Mesenchymal stem cell (in vitro differentiated cells and primary cell): ENCODE measurements at regions not wholly inside any gene's neighbourhood (a gene's known extent, or its start where the extent isn't known, plus 50 kb on each side); places are given as distances from the start of the nearest gene placed in this dataset.

ENCODE experiments used
- DNase-seq: peaks from one replicate; pipeline ENCODE4 v3.0.0-alpha.2; 2013
- H2AFZ ChIP-seq: one replicate; pipeline ENCODE4 v1.6.1; 2013; ENCODE audit warnings: low read depth, mild to moderate bottlenecking, control low read depth, inconsistent platforms, low read length, moderate library complexity
- H2AK5ac ChIP-seq: 2 replicates; pipeline ENCODE4 v1.6.1; 2013; ENCODE audit warnings: low read length, moderate library complexity, mild to moderate bottlenecking, inconsistent platforms; ENCODE audit not compliant: severe bottlenecking
- H2BK120ac ChIP-seq: one replicate; pipeline ENCODE4 v1.6.1; 2013; ENCODE audit warnings: low read depth, mild to moderate bottlenecking, inconsistent platforms, low read length, moderate library complexity
- H2BK12ac ChIP-seq, 2 experiments: one replicate each; pipeline ENCODE4 v1.6.1; 2013; ENCODE audit warnings: inconsistent platforms in 2 of 2, low read length in 2 of 2, mild to moderate bottlenecking in 2 of 2, moderate library complexity in 2 of 2, control low read depth in 1 of 2
- H2BK15ac ChIP-seq: one replicate; pipeline ENCODE4 v1.6.1; 2013; ENCODE audit warnings: mild to moderate bottlenecking, low read depth, inconsistent platforms; ENCODE audit not compliant: poor library complexity, severe bottlenecking
- H2BK5ac ChIP-seq: 2 replicates; pipeline ENCODE4 v1.6.1; 2013; ENCODE audit warnings: low read depth, mild to moderate bottlenecking, low read length, control low read depth, inconsistent platforms; ENCODE audit not compliant: poor library complexity, severe bottlenecking
- H3K14ac ChIP-seq, 2 experiments: one replicate each; pipeline ENCODE4 v1.6.1; 2013; ENCODE audit warnings: inconsistent platforms in 2 of 2, low read length in 2 of 2, control low read depth in 1 of 2, mild to moderate bottlenecking in 1 of 2, moderate library complexity in 1 of 2
- H3K18ac ChIP-seq, 2 experiments: one replicate each; pipeline ENCODE4 v1.6.1; 2013; ENCODE audit warnings: inconsistent platforms in 2 of 2, low read length in 2 of 2, control low read depth in 1 of 2, low read depth in 1 of 2, mild to moderate bottlenecking in 1 of 2
- H3K23ac ChIP-seq, 2 experiments: one replicate each; pipeline ENCODE4 v1.6.1; 2013; ENCODE audit warnings: inconsistent platforms in 2 of 2, low read length in 2 of 2, mild to moderate bottlenecking in 2 of 2, moderate library complexity in 2 of 2, control low read depth in 1 of 2
- H3K27ac ChIP-seq: 2 replicates; pipeline ENCODE4 v1.5.1; 2013; ENCODE audit warnings: mild to moderate bottlenecking, moderate library complexity, low read length, control low read depth, inconsistent platforms; ENCODE audit not compliant: poor library complexity, severe bottlenecking
- H3K27me3 ChIP-seq, 2 experiments: 2 replicates each; pipeline versions ENCODE4 v1.6.1 to v1.7.0; 2013; ENCODE audit warnings: low read length in 2 of 2, mild to moderate bottlenecking in 2 of 2, moderate library complexity in 2 of 2, control low read depth in 1 of 2, inconsistent platforms in 1 of 2; ENCODE audit not compliant: control insufficient read depth in 1 of 2, insufficient read depth in 1 of 2
- H3K36me3 ChIP-seq, 2 experiments: 2 replicates each; pipeline versions ENCODE4 v1.6.1 to v1.7.0; 2013; ENCODE audit warnings: low read length in 2 of 2, control low read depth in 1 of 2, inconsistent platforms in 1 of 2, low read depth in 1 of 2, mild to moderate bottlenecking in 1 of 2; ENCODE audit not compliant: insufficient read depth in 2 of 2, control insufficient read depth in 1 of 2
- H3K4ac ChIP-seq, 2 experiments: one replicate each; pipeline ENCODE4 v1.6.1; 2013; ENCODE audit warnings: inconsistent platforms in 2 of 2, low read length in 2 of 2, mild to moderate bottlenecking in 2 of 2, moderate library complexity in 2 of 2, control low read depth in 1 of 2, low read depth in 1 of 2
- H3K4me1 ChIP-seq: 2 replicates; pipeline ENCODE4 v1.6.1; 2013; ENCODE audit warnings: low read depth, low read length, control low read depth; ENCODE audit not compliant: control insufficient read depth, insufficient read depth
- H3K4me2 ChIP-seq: 2 replicates; pipeline ENCODE4 v1.6.1; 2013; ENCODE audit warnings: low read length, mild to moderate bottlenecking, inconsistent platforms; ENCODE audit not compliant: poor library complexity, severe bottlenecking
- H3K4me3 ChIP-seq, 2 experiments: 2 replicates each; pipeline versions ENCODE4 v1.5.1 to v1.7.0; 2013; ENCODE audit warnings: low read length in 2 of 2, mild to moderate bottlenecking in 2 of 2, control low read depth in 1 of 2, low read depth in 1 of 2; ENCODE audit not compliant: insufficient read depth in 1 of 2
- H3K79me1 ChIP-seq: replicated peaks from 2 replicates; pipeline ENCODE4 v1.6.1; 2013; ENCODE audit warnings: mild to moderate bottlenecking, control low read depth, low read length, inconsistent platforms; ENCODE audit not compliant: poor library complexity, severe bottlenecking
- H3K9ac ChIP-seq: 2 replicates; pipeline ENCODE4 v1.7.0; 2013; ENCODE audit warnings: mild to moderate bottlenecking, low read length, moderate library complexity
- H3K9me3 ChIP-seq: 2 replicates; pipeline ENCODE4 v1.7.0; 2013; ENCODE audit warnings: mild to moderate bottlenecking, low read length; ENCODE audit not compliant: control insufficient read depth
- H4K8ac ChIP-seq: one replicate; pipeline ENCODE4 v1.6.1; 2013; ENCODE audit warnings: inconsistent platforms, mild to moderate bottlenecking, low read length, moderate library complexity
- H4K91ac ChIP-seq: one replicate; pipeline ENCODE4 v1.6.1; 2013; ENCODE audit warnings: mild to moderate bottlenecking, low read length, inconsistent platforms
- WGBS: methylation state at CpG from one replicate; pipeline ENCODE4 v1.1.7; 2013; ENCODE audit warnings: mixed read lengths; 5-methylcytosine and 5-hydroxymethylcytosine counted together

GRCh38 chr11:7874056-7874455 lies 57.0 kb downstream of the OR10A6 start:
- H2BK5ac ChIP-seq = no peak overlapping the region
- no peak overlapping the region for H2BK12ac ChIP-seq
- no peak overlapping the region for H3K4me2 ChIP-seq
- H3K18ac ChIP-seq = no peak overlapping the region
- H4K91ac ChIP-seq = no peak overlapping the region
- H2BK15ac ChIP-seq = no peak overlapping the region
- H3K23ac ChIP-seq = no peak overlapping the region
- DNase-seq = no peak
- H4K8ac ChIP-seq = no peak overlapping the region
- no peak overlapping the region for H3K4ac ChIP-seq
- H3K9ac ChIP-seq = no peak overlapping the region
- no peak overlapping the region for H3K4me3 ChIP-seq
- no peaks in the 10 kb centered on the region for H3K36me3 ChIP-seq
- H2AK5ac ChIP-seq = no peak overlapping the region
- no peaks in the 10 kb centered on the region for H3K9me3 ChIP-seq
- peaks cover 0 to 4% of the 10 kb centered on the region in 2 experiments for H3K27me3 ChIP-seq
- H3K14ac ChIP-seq = no peak overlapping the region
- no peaks in the 10 kb centered on the region for H3K4me1 ChIP-seq
- H2BK120ac ChIP-seq = no peak overlapping the region
- H2AFZ ChIP-seq = no peak overlapping the region
- no peak overlapping the region for H3K27ac ChIP-seq
- no peaks in the 10 kb centered on the region for H3K79me1 ChIP-seq

GRCh38 chr11:7872890-7873289 lies 58.2 kb downstream of the OR10A6 start:
- Histone ChIP-seq H3K18ac (no peak overlapping the region), H3K14ac (no peak overlapping the region), H2BK15ac (no peak overlapping the region), H3K27ac (no peak overlapping the region), H3K27me3 (peaks cover 0 to 4% of the 10 kb centered on the region in 2 experiments), H3K79me1 (no peaks in the 10 kb centered on the region), H4K8ac (no peak overlapping the region), H3K4me1 (no peaks in the 10 kb centered on the region), H3K9me3 (no peaks in the 10 kb centered on the region), H3K4me2 (no peak overlapping the region), H2AFZ (no peak overlapping the region), H3K9ac (no peak overlapping the region), H2BK120ac (no peak overlapping the region), H3K36me3 (no peaks in the 10 kb centered on the region), H2BK5ac (no peak overlapping the region), H3K23ac (no peak overlapping the region), H2AK5ac (no peak overlapping the region), H2BK12ac (no peak overlapping the region), H3K4ac (no peak overlapping the region), H4K91ac (no peak overlapping the region), H3K4me3 (no peak overlapping the region)
- WGBS = 60% methylated on average over 1 of the region's 1 CpG
- no peak for DNase-seq

- Histone ChIP-seq H3K79me1 (no peaks in the 10 kb centered on the region), H3K4ac (no peak overlapping the region), H3K36me3 (no peaks in the 10 kb centered on the region), H3K4me1 (no peaks in the 10 kb centered on the region), H2BK15ac (no peak overlapping the region), H2BK5ac (no peak overlapping the region), H4K8ac (no peak overlapping the region), H2AFZ (no peak overlapping the region), H3K27ac (no peak overlapping the region), H4K91ac (no peak overlapping the region), H3K27me3 (peaks cover 0 to 3% of the 10 kb centered on the region in 2 experiments), H3K14ac (no peak overlapping the region), H3K23ac (no peak overlapping the region), H2BK120ac (no peak overlapping the region), H3K9ac (no peak overlapping the region), H2AK5ac (no peak overlapping the region), H3K18ac (no peak overlapping the region), H2BK12ac (no peak overlapping the region), H3K9me3 (no peaks in the 10 kb centered on the region), H3K4me3 (no peak overlapping the region), H3K4me2 (no peak overlapping the region)
- no peak for DNase-seq
Measured at GRCh38 chr11:7871056-7871455, 60.0 kb downstream of the OR10A6 start.

- H3K4me2 ChIP-seq = no peak overlapping the region
- no peak overlapping the region for H2BK5ac ChIP-seq
- H4K8ac ChIP-seq = no peak overlapping the region
- H3K9me3 ChIP-seq = no peaks in the 10 kb centered on the region
- no peak overlapping the region for H3K23ac ChIP-seq
- no peaks in the 10 kb centered on the region for H3K27me3 ChIP-seq
- H2BK12ac ChIP-seq = no peak overlapping the region
- H3K4ac ChIP-seq = no peak overlapping the region
- no peak overlapping the region for H2AFZ ChIP-seq
- H3K9ac ChIP-seq = no peak overlapping the region
- H3K4me3 ChIP-seq = no peak overlapping the region
- no peak overlapping the region for H2BK120ac ChIP-seq
- H2AK5ac ChIP-seq = no peak overlapping the region
- no peaks in the 10 kb centered on the region for H3K4me1 ChIP-seq
- H3K79me1 ChIP-seq = no peaks in the 10 kb centered on the region
- 67% methylated on average over 1 of the region's 1 CpG for WGBS
- no peak overlapping the region for H3K14ac ChIP-seq
- no peak overlapping the region for H3K18ac ChIP-seq
- peak; percentile 27 for DNase-seq
- no peaks in the 10 kb centered on the region for H3K36me3 ChIP-seq
- H4K91ac ChIP-seq = no peak overlapping the region
- H3K27ac ChIP-seq = no peak overlapping the region
- no peak overlapping the region for H2BK15ac ChIP-seq
Measured at GRCh38 chr11:7869467-7869866, 61.6 kb downstream of the OR10A6 start.
